ENCODE measurements at regions not wholly inside any gene's neighbourhood (a gene's known extent, or its start where the extent isn't known, plus 50 kb on each side); places are given as distances from the start of the nearest gene placed in this dataset.

GRCh38 chr14:45526715-45527549 is 273.9 kb upstream of the MIS18BP1 start:
- TF ChIP-seq POLR2AphosphoS5 (IDR thresholded peaks at IDR 0.05) (no peak), POLR2A (IDR thresholded peaks at IDR 0.05) (no peak)
